K562 (cell line): ENCODE measurements at regions not wholly inside any gene's neighbourhood (a gene's known extent, or its start where the extent isn't known, plus 50 kb on each side); places are given as distances from the start of the nearest gene placed in this dataset.

ENCODE experiments used
- ATAC-seq: fragments of 200-7000 bp; cut with Tn5 transposase; 3 replicates; pipeline ENCODE4 v1.9.1; 2020; ENCODE audit warnings: moderate library complexity
- BruUV-seq: library from RNA; stranded (reverse); fragments of 400-500 nt; replicated peaks from 2 replicates; lab custom pipeline; 2021; lab: Mats Ljungman, UMichigan
- CTCF ChIA-PET: fragments of 300-600 bp; formaldehyde crosslinking; extraction: SDS; loops from one replicate; lab custom pipeline; 2021; ENCODE audit warnings: low intra/inter-chr PET ratio; lab: Yijun Ruan, JAX
- POLR2A ChIA-PET: fragments of 300-600, 350-650 bp; sonication (Branson Sonifier 250); formaldehyde crosslinking; extraction: SDS; loops from one replicate; lab custom pipeline; 2021; ENCODE audit warnings: antibody characterized with exemption, inconsistent platforms; lab: Yijun Ruan, JAX
- DNase-seq, 4 experiments: peaks; one replicate each; pipeline versions ENCODE4 v3.0.0 to v3.0.0-alpha.2; 2011 to 2018; ENCODE audit warnings: low spot score in 3 of 4, mixed read lengths in 3 of 4; ENCODE audit errors: extremely low read depth in 1 of 4
- FAIRE-seq: peaks from 2 replicates; lab custom pipeline; 2011; peaks lifted over from hg19 to GRCh38; lab: Jason Lieb, UNC
- H2AFZ ChIP-seq: 2 replicates; pipeline ENCODE4 v1.6.0; 2011; ENCODE audit warnings: low read depth, low read length, control low read depth, inconsistent platforms
- H3K27ac ChIP-seq: fragments of 200-600 bp; 3 replicates; pipeline ENCODE4 v1.8.0; 2011; ENCODE audit warnings: low read depth, mild to moderate bottlenecking, control low read depth, inconsistent platforms, low read length, moderate library complexity, mixed read lengths; ENCODE audit errors: extremely low read depth
- H3K27me3 ChIP-seq, 2 experiments: fragments of 300-600 bp in 1 of 2; 2 replicates in 1 of 2; 3 replicates in 1 of 2; pipeline versions ENCODE4 v1.6.0 to v1.8.0; 2011; ENCODE audit warnings: inconsistent platforms in 2 of 2, low read length in 2 of 2, mild to moderate bottlenecking in 1 of 2, mixed read lengths in 1 of 2, moderate library complexity in 1 of 2; ENCODE audit not compliant: control insufficient read depth in 2 of 2, insufficient read depth in 2 of 2
- H3K36me3 ChIP-seq: fragments of 300-600 bp; 3 replicates; pipeline ENCODE4 v1.8.0; 2011; ENCODE audit warnings: mild to moderate bottlenecking, low read length, inconsistent platforms; ENCODE audit not compliant: control insufficient read depth, insufficient read depth
- H3K4me1 ChIP-seq, 2 experiments: fragments of 200-600 bp in 1 of 2; replicated peaks in 1 of 2; 2 replicates in 1 of 2; 3 replicates in 1 of 2; pipeline versions ENCODE4 v1.5.1 to v1.8.0; 2011; ENCODE audit warnings: inconsistent platforms in 2 of 2, low read length in 2 of 2, mild to moderate bottlenecking in 1 of 2, mixed read lengths in 1 of 2, moderate library complexity in 1 of 2; ENCODE audit not compliant: control insufficient read depth in 2 of 2, insufficient read depth in 2 of 2
- H3K4me2 ChIP-seq: 2 replicates; pipeline ENCODE4 v1.6.1; 2011; ENCODE audit warnings: low read length, control low read depth, inconsistent platforms, mixed read lengths; ENCODE audit not compliant: insufficient read depth
- H3K4me3 ChIP-seq: fragments of 200-600 bp; sonication (generic), shearing (Covaris generic); 2 replicates; pipeline ENCODE4 v1.5.1; 2016; ENCODE audit warnings: control low read depth, inconsistent platforms
- H3K79me2 ChIP-seq: fragments of 200-600 bp; 3 replicates; pipeline ENCODE4 v1.8.0; 2011; ENCODE audit warnings: low read length, inconsistent platforms; ENCODE audit not compliant: control insufficient read depth, insufficient read depth
- H3K9ac ChIP-seq, 2 experiments: 2 replicates each; pipeline versions ENCODE4 v1.6.0 to v1.6.1; 2011; ENCODE audit warnings: low read depth in 2 of 2, low read length in 2 of 2, control low read depth in 1 of 2, inconsistent platforms in 1 of 2, mild to moderate bottlenecking in 1 of 2, mixed read lengths in 1 of 2; ENCODE audit not compliant: insufficient read depth in 1 of 2
- H3K9me1 ChIP-seq: one replicate; pipeline ENCODE4 v1.6.0; 2011; ENCODE audit warnings: inconsistent platforms, mild to moderate bottlenecking, low read length, moderate library complexity; ENCODE audit not compliant: control insufficient read depth, insufficient read depth
- H3K9me3 ChIP-seq: replicated peaks from 2 replicates; pipeline ENCODE4 v1.5.1; 2011; ENCODE audit warnings: low read depth, low read length, inconsistent platforms; ENCODE audit not compliant: control insufficient read depth, insufficient read depth
- H4K20me1 ChIP-seq: replicated peaks from 2 replicates; pipeline ENCODE4 v1.6.1; 2011; ENCODE audit warnings: low read length, inconsistent platforms, mixed read lengths; ENCODE audit not compliant: control insufficient read depth, insufficient read depth
- BMI1 ChIP-seq: fragments of 150-350 bp; IDR thresholded peaks from 2 replicates; pipeline ENCODE4 v1.6.1; 2014; ENCODE audit warnings: low read length
- CHD7 ChIP-seq: fragments of 200-600 bp; sonication (generic); IDR thresholded peaks from one replicate; pipeline ENCODE4 v1.6.1; 2012; ENCODE audit warnings: mild to moderate bottlenecking, low read depth, low read length, inconsistent platforms
- FIP1L1 ChIP-seq: fragments of 200-400 bp; formaldehyde crosslinking; IDR thresholded peaks from 2 replicates; pipeline ENCODE4 v1.6.1; 2018; ENCODE audit warnings: mild to moderate bottlenecking, low read depth, low read length; ENCODE audit not compliant: poor library complexity, severe bottlenecking
- HNRNPK ChIP-seq: fragments of 200-400 bp; formaldehyde crosslinking; IDR thresholded peaks from one replicate; pipeline ENCODE4 v1.6.1; 2018; ENCODE audit warnings: mild to moderate bottlenecking, low read depth, low read length; ENCODE audit not compliant: poor library complexity, severe bottlenecking
- PYGO2 ChIP-seq: fragments of 450-650 bp; IDR thresholded peaks from 2 replicates; pipeline ENCODE4 v1.6.1; 2016; ENCODE audit warnings: mild to moderate bottlenecking, missing genetic modification characterization, moderate library complexity, missing compliant biosample characterization
- ZBTB43 ChIP-seq: sonication (generic); formaldehyde crosslinking; IDR thresholded peaks from 2 replicates; pipeline ENCODE4 v1.8.0; 2023; ENCODE audit warnings: mild to moderate bottlenecking, missing genetic modification reagents
- ZC3H8 ChIP-seq: fragments of 450-650 bp; IDR thresholded peaks from 2 replicates; pipeline ENCODE4 v1.6.1; 2017
- in situ Hi-C: fragments of 300-500 bp; cut with MboI; formaldehyde crosslinking; loops from 4 replicates; pipeline ENCODE4 v1.15.0; 2018; ENCODE audit warnings: inconsistent platforms, mixed read lengths
- intact Hi-C: fragments of 100-400 bp; cut with micrococcal nuclease; formaldehyde crosslinking; loops from 2 replicates; pipeline ENCODE4 v1.14.2; 2022
- TF ChIP-seq, protein P1 (sequence below): fragments of 450-650 bp; IDR thresholded peaks from 2 replicates; pipeline ENCODE4 v1.6.1; 2016
- TF ChIP-seq, protein P2 (sequence below): fragments of 450-650 bp; formaldehyde crosslinking; IDR thresholded peaks from 2 replicates; pipeline ENCODE4 v1.4.0; 2020; ENCODE audit warnings: mild to moderate bottlenecking, moderate library complexity

- POLR2A ChIA-PET: no interaction called here
- FAIRE-seq: no peak
- Histone ChIP-seq H3K36me3 (no peaks in the 10 kb centered on the region), H3K9ac (no peak overlapping the region), H3K4me2 (no peak overlapping the region), H3K9me3 (no peaks in the 10 kb centered on the region), H3K79me2 (no peaks in the 10 kb centered on the region), H3K27ac (no peak overlapping the region), H3K27me3 (no peaks in the 10 kb centered on the region), H3K4me1 (no peaks in the 10 kb centered on the region), H3K9me1 (no peaks in the 10 kb centered on the region), H3K4me3 (no peak overlapping the region), H2AFZ (no peak overlapping the region), H4K20me1 (no peaks in the 10 kb centered on the region)
- BruUV-seq: no TSS peak
- intact Hi-C loops (no loop called here), in situ Hi-C loops (no loop called here)
- CTCF ChIA-PET: no interaction called here
- ATAC-seq: no peak
- DNase-seq: no peak
- TF ChIP-seq, protein P1, sequence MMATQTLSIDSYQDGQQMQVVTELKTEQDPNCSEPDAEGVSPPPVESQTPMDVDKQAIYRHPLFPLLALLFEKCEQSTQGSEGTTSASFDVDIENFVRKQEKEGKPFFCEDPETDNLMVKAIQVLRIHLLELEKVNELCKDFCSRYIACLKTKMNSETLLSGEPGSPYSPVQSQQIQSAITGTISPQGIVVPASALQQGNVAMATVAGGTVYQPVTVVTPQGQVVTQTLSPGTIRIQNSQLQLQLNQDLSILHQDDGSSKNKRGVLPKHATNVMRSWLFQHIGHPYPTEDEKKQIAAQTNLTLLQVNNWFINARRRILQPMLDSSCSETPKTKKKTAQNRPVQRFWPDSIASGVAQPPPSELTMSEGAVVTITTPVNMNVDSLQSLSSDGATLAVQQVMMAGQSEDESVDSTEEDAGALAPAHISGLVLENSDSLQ: no peak
- no peak for TF ChIP-seq BMI1
- TF ChIP-seq FIP1L1: no peak
- no peak for TF ChIP-seq HNRNPK
- TF ChIP-seq ZC3H8: no peak
- no peak for TF ChIP-seq PYGO2
- no peak for TF ChIP-seq ZBTB43
- TF ChIP-seq, protein P2, sequence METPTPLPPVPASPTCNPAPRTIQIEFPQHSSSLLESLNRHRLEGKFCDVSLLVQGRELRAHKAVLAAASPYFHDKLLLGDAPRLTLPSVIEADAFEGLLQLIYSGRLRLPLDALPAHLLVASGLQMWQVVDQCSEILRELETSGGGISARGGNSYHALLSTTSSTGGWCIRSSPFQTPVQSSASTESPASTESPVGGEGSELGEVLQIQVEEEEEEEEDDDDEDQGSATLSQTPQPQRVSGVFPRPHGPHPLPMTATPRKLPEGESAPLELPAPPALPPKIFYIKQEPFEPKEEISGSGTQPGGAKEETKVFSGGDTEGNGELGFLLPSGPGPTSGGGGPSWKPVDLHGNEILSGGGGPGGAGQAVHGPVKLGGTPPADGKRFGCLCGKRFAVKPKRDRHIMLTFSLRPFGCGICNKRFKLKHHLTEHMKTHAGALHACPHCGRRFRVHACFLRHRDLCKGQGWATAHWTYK: no peak
- no peak for TF ChIP-seq CHD7
Measured at GRCh38 chr6:112933947-112934346, 586.8 kb downstream of the RFPL4B start.
